ENCODE measurements at regions not wholly inside any gene's neighbourhood (a gene's known extent, or its start where the extent isn't known, plus 50 kb on each side); places are given as distances from the start of the nearest gene placed in this dataset.

- TF ChIP-seq POLR2A (IDR thresholded peaks at IDR 0.05) = no peak
- TF ChIP-seq CTCF (IDR thresholded peaks at IDR 0.05) = no peak
Measured at GRCh38 chr19:30886222-30886621, 463.0 kb downstream of the TSHZ3 start.
